Keratinocyte (primary cell): ENCODE measurements at regions not wholly inside any gene's neighbourhood (a gene's known extent, or its start where the extent isn't known, plus 50 kb on each side); places are given as distances from the start of the nearest gene placed in this dataset.

Experiments used
- DNase-seq: peaks from one replicate; pipeline ENCODE4 v3.0.0-alpha.2; 2011; ENCODE audit warnings: low read depth, missing footprints, low spot score
- FAIRE-seq: peaks from 2 replicates; lab custom pipeline; 2011; peaks lifted over from hg19 to GRCh38; lab: Jason Lieb, UNC
- H2AFZ ChIP-seq: 2 replicates; pipeline ENCODE4 v1.6.0; 2012; ENCODE audit warnings: low read length, control low read depth, inconsistent platforms; ENCODE audit not compliant: control insufficient read depth
- H3K27ac ChIP-seq: 2 replicates; pipeline ENCODE4 v1.5.1; 2011; ENCODE audit warnings: low read length; ENCODE audit not compliant: control insufficient read depth, insufficient read depth
- H3K27me3 ChIP-seq: 3 replicates; pipeline ENCODE4 v1.6.0; 2011; ENCODE audit warnings: low read length; ENCODE audit not compliant: control insufficient read depth, insufficient read depth; ENCODE audit errors: extremely low read depth
- H3K36me3 ChIP-seq, 2 experiments: 2 replicates in 1 of 2; 3 replicates in 1 of 2; pipeline ENCODE4 v1.5.1; 2011; ENCODE audit warnings: low read length in 2 of 2, mild to moderate bottlenecking in 1 of 2; ENCODE audit not compliant: control insufficient read depth in 2 of 2, insufficient read depth in 2 of 2; ENCODE audit errors: extremely low read depth in 1 of 2
- H3K4me1 ChIP-seq: 3 replicates; pipeline ENCODE4 v1.5.1; 2011; ENCODE audit warnings: low read length; ENCODE audit not compliant: control insufficient read depth, insufficient read depth; ENCODE audit errors: extremely low read depth
- H3K4me2 ChIP-seq: 3 replicates; pipeline ENCODE4 v1.6.0; 2011; ENCODE audit warnings: low read depth, low read length; ENCODE audit not compliant: control insufficient read depth, insufficient read depth; ENCODE audit errors: extremely low read depth
- H3K4me3 ChIP-seq, 3 experiments: fragments of 200-600 bp in 1 of 3; sonication (generic) in 1 of 3; 2 replicates in 2 of 3; 3 replicates in 1 of 3; pipeline ENCODE4 v1.5.1; 2011 to 2016; ENCODE audit warnings: low read length in 3 of 3, mild to moderate bottlenecking in 3 of 3, control low read depth in 2 of 3, inconsistent platforms in 1 of 3, low read depth in 1 of 3, mixed read lengths in 1 of 3, mixed run types in 1 of 3, moderate library complexity in 1 of 3; ENCODE audit not compliant: control insufficient read depth in 2 of 3, insufficient read depth in 2 of 3; ENCODE audit errors: extremely low read depth in 1 of 3
- H3K79me2 ChIP-seq: 2 replicates; pipeline ENCODE4 v1.6.0; 2012; ENCODE audit warnings: low read length; ENCODE audit not compliant: control insufficient read depth, insufficient read depth
- H3K9ac ChIP-seq: 3 replicates; pipeline ENCODE4 v1.6.0; 2011; ENCODE audit warnings: low read length; ENCODE audit not compliant: control insufficient read depth, insufficient read depth; ENCODE audit errors: extremely low read depth
- H3K9me1 ChIP-seq: 3 replicates; pipeline ENCODE4 v1.6.0; 2011; ENCODE audit warnings: low read length; ENCODE audit not compliant: control insufficient read depth, insufficient read depth; ENCODE audit errors: extremely low read depth
- H3K9me3 ChIP-seq: 2 replicates; pipeline ENCODE4 v1.5.1; 2012; ENCODE audit warnings: low read depth, low read length; ENCODE audit not compliant: control insufficient read depth
- H4K20me1 ChIP-seq: 3 replicates; pipeline ENCODE4 v1.6.0; 2011; ENCODE audit warnings: low read length; ENCODE audit not compliant: control insufficient read depth, insufficient read depth; ENCODE audit errors: extremely low read depth
- CTCF ChIP-seq, 3 experiments: IDR thresholded peaks in 1 of 3; conservative IDR thresholded peaks in 1 of 3; optimal IDR thresholded peaks in 1 of 3; 2 replicates in 2 of 3; 3 replicates in 1 of 3; pipeline versions ENCODE3 to v1.5.1; 2011; ENCODE audit warnings: low read length in 3 of 3, mild to moderate bottlenecking in 3 of 3, moderate library complexity in 2 of 3, control low read depth in 1 of 3, inconsistent platforms in 1 of 3; ENCODE audit not compliant: insufficient read depth in 2 of 3; ENCODE audit errors: extremely low read depth in 1 of 3
- EZH2 ChIP-seq: IDR thresholded peaks from one replicate; pipeline ENCODE4 v1.6.1; 2012; ENCODE audit warnings: inconsistent platforms, mild to moderate bottlenecking, low read length, moderate library complexity
- dilution Hi-C: fragments of 300-500 bp; cut with MboI; formaldehyde crosslinking; loops from one replicate; pipeline ENCODE4 v1.7.0; 2020; ENCODE audit warnings: low sequenced_read_pairs; ENCODE audit not compliant: extremely low pct_ligation_motif_present

DNA sequence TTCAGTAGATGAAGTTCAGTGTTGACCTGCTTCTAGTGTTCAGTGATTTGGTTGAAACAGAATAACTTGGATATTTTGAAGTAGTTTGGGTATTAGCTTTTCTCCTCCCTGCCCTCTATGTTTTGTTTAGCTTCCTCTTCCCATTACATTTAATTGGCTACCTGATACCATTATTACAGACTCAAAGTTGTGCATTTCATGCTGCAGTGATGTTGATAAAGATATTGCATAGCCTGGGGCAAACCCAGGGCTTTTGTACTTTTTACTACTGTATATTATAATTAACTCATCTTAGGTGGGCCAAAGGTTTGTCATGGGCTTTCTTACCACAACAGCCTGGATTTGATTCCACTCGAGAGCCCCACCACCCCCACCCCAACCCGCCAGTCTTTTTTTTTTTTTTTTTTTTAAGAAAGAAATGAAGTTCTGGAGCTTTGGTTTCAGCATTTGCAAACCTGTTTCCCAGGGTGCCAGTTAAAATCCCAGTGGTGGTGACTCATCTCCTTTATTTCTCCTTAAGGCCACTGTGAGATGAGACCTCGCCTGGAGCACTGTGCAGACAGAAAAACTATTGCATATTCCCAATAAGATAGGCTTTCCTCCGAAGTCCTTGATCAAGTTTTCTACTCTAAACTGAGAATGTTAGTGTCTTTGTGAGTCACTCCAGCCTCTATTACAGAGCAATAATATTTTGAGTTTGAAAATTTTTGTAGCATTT is 393.7 kb upstream of the FANCL start:
- no peaks in the 10 kb centered on the region for H4K20me1 ChIP-seq
- no peaks in the 10 kb centered on the region for H3K27me3 ChIP-seq
- DNase-seq (peak; percentile 23), FAIRE-seq (no peak)
- H3K27ac ChIP-seq = peak overlapping the region; percentile 72
- dilution Hi-C loops = no loop called here
- no peak overlapping the region for H2AFZ ChIP-seq
- H3K9me1 ChIP-seq = no peaks in the 10 kb centered on the region
- no peaks in the 10 kb centered on the region for H3K79me2 ChIP-seq
- no peaks in the 10 kb centered on the region for H3K9me3 ChIP-seq
- no peaks in the 10 kb centered on the region for H3K36me3 ChIP-seq
- H3K4me1 ChIP-seq = peaks cover 27% of the 10 kb centered on the region
- no peak overlapping the region for H3K9ac ChIP-seq
- H3K4me2 ChIP-seq = peak overlapping the region; percentile 51
- H3K4me3 ChIP-seq = no peak overlapping the region
- TF ChIP-seq CTCF (optimal IDR thresholded peaks at IDR 0.05 in 1 of 3, IDR thresholded peaks at IDR 0.05 in 1 of 3, conservative IDR thresholded peaks at IDR 0.05 in 1 of 3; ENCODE audit: extremely low read depth in 1 of 3, insufficient read depth in 2 of 3, low read length in 3 of 3) = no peak
- TF ChIP-seq EZH2 = no peak

GRCh38 chr2:58633613-58634365 is 392.7 kb upstream of the FANCL start:
- H3K9me3 ChIP-seq = no peaks in the 10 kb centered on the region
- H3K4me3 ChIP-seq = no peak overlapping the region
- dilution Hi-C loops = no loop called here
- TF ChIP-seq EZH2 = no peak
- H3K9ac ChIP-seq = no peak overlapping the region
- DNase-seq (peak; percentile 75), FAIRE-seq (peak; percentile 70)
- H4K20me1 ChIP-seq = no peaks in the 10 kb centered on the region
- H3K36me3 ChIP-seq = no peaks in the 10 kb centered on the region
- no peaks in the 10 kb centered on the region for H3K27me3 ChIP-seq
- no peaks in the 10 kb centered on the region for H3K79me2 ChIP-seq
- peak overlapping the region; percentile 51 for H3K4me2 ChIP-seq
- H3K9me1 ChIP-seq = no peaks in the 10 kb centered on the region
- no peak overlapping the region for H2AFZ ChIP-seq
- peaks cover 31% of the 10 kb centered on the region for H3K4me1 ChIP-seq
- peak overlapping the region; percentile 72 for H3K27ac ChIP-seq
